HG03520 (cell line): ENCODE measurements at regions not wholly inside any gene's neighbourhood (a gene's known extent, or its start where the extent isn't known, plus 50 kb on each side); places are given as distances from the start of the nearest gene placed in this dataset.
"Not testable (repeated sequence)": the region's sequence is repeated elsewhere in the genome, so short reads cannot be mapped to it uniquely, and the experiment has no call there.

Experiments used
- ATAC-seq: cut with Tn5 transposase; IDR thresholded peaks from one replicate; pipeline ENCODE4 v1.9.1; 2021; ENCODE audit warnings: mild to moderate bottlenecking, moderate library complexity; ENCODE audit not compliant: unreplicated experiment

- ATAC-seq, result not testable (repeated sequence)
Measured at GRCh38 chr3:195999176-195999575, 82.7 kb downstream of the TFRC start.

- not testable (repeated sequence) for ATAC-seq
Measured at GRCh38 chr3:195996314-195996713, 85.6 kb downstream of the TFRC start.

- ATAC-seq, result not testable (repeated sequence)
Measured at GRCh38 chr3:195994343-195994742, 86.0 kb upstream of the TNK2 start.

- ATAC-seq, result not testable (repeated sequence)
Measured at GRCh38 chr3:195993671-195994070, 85.3 kb upstream of the TNK2 start.

- not testable (repeated sequence) for ATAC-seq
Measured at GRCh38 chr3:195992956-195993595, 84.7 kb upstream of the TNK2 start.

GRCh38 chr3:195991986-195992385, 83.6 kb upstream of the TNK2 start:
- ATAC-seq, result not testable (repeated sequence)

- not testable (repeated sequence) for ATAC-seq
Measured at GRCh38 chr3:195991243-195991642, 82.9 kb upstream of the TNK2 start.

GRCh38 chr3:195990841-195991174, 82.5 kb upstream of the TNK2 start:
- not testable (repeated sequence) for ATAC-seq

- peak; percentile 88 for ATAC-seq
Measured at GRCh38 chr3:195989921-195990840, 81.8 kb upstream of the TNK2 start.

- ATAC-seq, result peak; percentile 45
Measured at GRCh38 chr3:195989197-195989920, 81.0 kb upstream of the TNK2 start.

- ATAC-seq, result not testable (repeated sequence)
Measured at GRCh38 chr3:195988764-195989163, 80.4 kb upstream of the TNK2 start.

- not testable (repeated sequence) for ATAC-seq
Measured at GRCh38 chr3:195987001-195987400, 78.7 kb upstream of the TNK2 start.

GRCh38 chr3:195986576-195986975, 78.2 kb upstream of the TNK2 start:
- not testable (repeated sequence) for ATAC-seq

- not testable (repeated sequence) for ATAC-seq
Measured at GRCh38 chr3:195985348-195985920, 77.1 kb upstream of the TNK2 start.

- not testable (repeated sequence) for ATAC-seq
Measured at GRCh38 chr3:195984392-195985030, 76.2 kb upstream of the TNK2 start.

- not testable (repeated sequence) for ATAC-seq
Measured at GRCh38 chr3:195983880-195984279, 75.5 kb upstream of the TNK2 start.

- not testable (repeated sequence) for ATAC-seq
Measured at GRCh38 chr3:195982754-195983153, 74.4 kb upstream of the TNK2 start.

GRCh38 chr3:195981778-195982177, 73.4 kb upstream of the TNK2 start:
- ATAC-seq, result not testable (repeated sequence)

GRCh38 chr3:195979877-195980276, 71.5 kb upstream of the TNK2 start:
- not testable (repeated sequence) for ATAC-seq

GRCh38 chr3:195978585-195978984, 70.2 kb upstream of the TNK2 start:
- ATAC-seq, result not testable (repeated sequence)
